GM23248 (cell line): ENCODE measurements at regions not wholly inside any gene's neighbourhood (a gene's known extent, or its start where the extent isn't known, plus 50 kb on each side); places are given as distances from the start of the nearest gene placed in this dataset.

Experiments used
- EZH2 ChIP-seq: fragments of 200-600 bp; sonication (generic); IDR thresholded peaks from 2 replicates; pipeline ENCODE4 v1.6.1; 2018; ENCODE audit warnings: antibody characterized with exemption, mild to moderate bottlenecking; ENCODE audit not compliant: insufficient read depth, poor library complexity, severe bottlenecking
- EZH2phosphoT487 ChIP-seq: fragments of 200-600 bp; sonication (generic); IDR thresholded peaks from 2 replicates; pipeline ENCODE4 v1.6.1; 2018; ENCODE audit warnings: antibody characterized with exemption, moderate library complexity, mild to moderate bottlenecking, low read depth; ENCODE audit not compliant: insufficient read depth

DNA sequence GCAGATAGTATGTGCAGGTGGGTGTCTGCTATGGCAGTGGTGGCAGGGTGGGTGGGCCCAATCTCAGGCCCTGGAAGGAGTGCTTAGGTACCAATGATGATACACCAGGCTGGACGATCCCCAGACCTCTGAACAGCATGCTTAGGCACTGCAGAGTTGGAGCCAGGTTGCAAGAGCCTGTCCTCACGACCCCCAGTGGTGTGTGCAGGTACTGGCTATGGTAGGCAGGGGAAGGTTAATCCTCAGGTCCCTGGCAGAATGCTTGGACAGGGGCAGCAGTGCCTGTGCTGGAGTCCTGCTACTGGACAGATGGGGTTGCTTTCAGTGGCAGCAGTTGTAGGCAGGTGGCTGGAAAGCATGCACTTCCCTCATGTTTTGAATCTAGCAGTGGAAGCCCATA lies 100.5 kb upstream of the NEK7 start:
- TF ChIP-seq EZH2 (no peak), EZH2phosphoT487 (no peak)
